K562 (cell line): ENCODE measurements at regions not wholly inside any gene's neighbourhood (a gene's known extent, or its start where the extent isn't known, plus 50 kb on each side); places are given as distances from the start of the nearest gene placed in this dataset.

ENCODE experiments used
- ATAC-seq: fragments of 200-7000 bp; cut with Tn5 transposase; 3 replicates; pipeline ENCODE4 v1.9.1; 2020; ENCODE audit warnings: moderate library complexity
- BruUV-seq: library from RNA; stranded (reverse); fragments of 400-500 nt; replicated peaks from 2 replicates; lab custom pipeline; 2021; lab: Mats Ljungman, UMichigan
- CTCF ChIA-PET: fragments of 300-600 bp; formaldehyde crosslinking; extraction: SDS; loops from one replicate; lab custom pipeline; 2021; ENCODE audit warnings: low intra/inter-chr PET ratio; lab: Yijun Ruan, JAX
- POLR2A ChIA-PET: fragments of 300-600, 350-650 bp; sonication (Branson Sonifier 250); formaldehyde crosslinking; extraction: SDS; loops from one replicate; lab custom pipeline; 2021; ENCODE audit warnings: antibody characterized with exemption, inconsistent platforms; lab: Yijun Ruan, JAX
- DNase-seq, 4 experiments: peaks; one replicate each; pipeline versions ENCODE4 v3.0.0 to v3.0.0-alpha.2; 2011 to 2018; ENCODE audit warnings: low spot score in 3 of 4, mixed read lengths in 3 of 4; ENCODE audit errors: extremely low read depth in 1 of 4
- FAIRE-seq: peaks from 2 replicates; lab custom pipeline; 2011; peaks lifted over from hg19 to GRCh38; lab: Jason Lieb, UNC
- H2AFZ ChIP-seq: 2 replicates; pipeline ENCODE4 v1.6.0; 2011; ENCODE audit warnings: low read depth, low read length, control low read depth, inconsistent platforms
- H3K27ac ChIP-seq: fragments of 200-600 bp; 3 replicates; pipeline ENCODE4 v1.8.0; 2011; ENCODE audit warnings: low read depth, mild to moderate bottlenecking, control low read depth, inconsistent platforms, low read length, moderate library complexity, mixed read lengths; ENCODE audit errors: extremely low read depth
- H3K27me3 ChIP-seq, 2 experiments: fragments of 300-600 bp in 1 of 2; 2 replicates in 1 of 2; 3 replicates in 1 of 2; pipeline versions ENCODE4 v1.6.0 to v1.8.0; 2011; ENCODE audit warnings: inconsistent platforms in 2 of 2, low read length in 2 of 2, mild to moderate bottlenecking in 1 of 2, mixed read lengths in 1 of 2, moderate library complexity in 1 of 2; ENCODE audit not compliant: control insufficient read depth in 2 of 2, insufficient read depth in 2 of 2
- H3K36me3 ChIP-seq: fragments of 300-600 bp; 3 replicates; pipeline ENCODE4 v1.8.0; 2011; ENCODE audit warnings: mild to moderate bottlenecking, low read length, inconsistent platforms; ENCODE audit not compliant: control insufficient read depth, insufficient read depth
- H3K4me1 ChIP-seq, 2 experiments: fragments of 200-600 bp in 1 of 2; replicated peaks in 1 of 2; 2 replicates in 1 of 2; 3 replicates in 1 of 2; pipeline versions ENCODE4 v1.5.1 to v1.8.0; 2011; ENCODE audit warnings: inconsistent platforms in 2 of 2, low read length in 2 of 2, mild to moderate bottlenecking in 1 of 2, mixed read lengths in 1 of 2, moderate library complexity in 1 of 2; ENCODE audit not compliant: control insufficient read depth in 2 of 2, insufficient read depth in 2 of 2
- H3K4me2 ChIP-seq: 2 replicates; pipeline ENCODE4 v1.6.1; 2011; ENCODE audit warnings: low read length, control low read depth, inconsistent platforms, mixed read lengths; ENCODE audit not compliant: insufficient read depth
- H3K4me3 ChIP-seq: fragments of 200-600 bp; sonication (generic), shearing (Covaris generic); 2 replicates; pipeline ENCODE4 v1.5.1; 2016; ENCODE audit warnings: control low read depth, inconsistent platforms
- H3K79me2 ChIP-seq: fragments of 200-600 bp; 3 replicates; pipeline ENCODE4 v1.8.0; 2011; ENCODE audit warnings: low read length, inconsistent platforms; ENCODE audit not compliant: control insufficient read depth, insufficient read depth
- H3K9ac ChIP-seq, 2 experiments: 2 replicates each; pipeline versions ENCODE4 v1.6.0 to v1.6.1; 2011; ENCODE audit warnings: low read depth in 2 of 2, low read length in 2 of 2, control low read depth in 1 of 2, inconsistent platforms in 1 of 2, mild to moderate bottlenecking in 1 of 2, mixed read lengths in 1 of 2; ENCODE audit not compliant: insufficient read depth in 1 of 2
- H3K9me1 ChIP-seq: one replicate; pipeline ENCODE4 v1.6.0; 2011; ENCODE audit warnings: inconsistent platforms, mild to moderate bottlenecking, low read length, moderate library complexity; ENCODE audit not compliant: control insufficient read depth, insufficient read depth
- H3K9me3 ChIP-seq: replicated peaks from 2 replicates; pipeline ENCODE4 v1.5.1; 2011; ENCODE audit warnings: low read depth, low read length, inconsistent platforms; ENCODE audit not compliant: control insufficient read depth, insufficient read depth
- H4K20me1 ChIP-seq: replicated peaks from 2 replicates; pipeline ENCODE4 v1.6.1; 2011; ENCODE audit warnings: low read length, inconsistent platforms, mixed read lengths; ENCODE audit not compliant: control insufficient read depth, insufficient read depth
- AFF4 ChIP-seq: sonication (generic); formaldehyde crosslinking; IDR thresholded peaks from 2 replicates; pipeline ENCODE4 v1.8.0; 2023; ENCODE audit warnings: mild to moderate bottlenecking, missing genetic modification reagents
- BCLAF1 ChIP-seq, 2 experiments: fragments of 450-650 bp in 1 of 2; IDR thresholded peaks; 2 replicates each; pipeline ENCODE4 v1.6.1; 2011 to 2017; ENCODE audit warnings: low read depth in 2 of 2, antibody characterized with exemption in 1 of 2, borderline replicate concordance in 1 of 2, low read length in 1 of 2, mild to moderate bottlenecking in 1 of 2, mixed read lengths in 1 of 2; ENCODE audit not compliant: control insufficient read depth in 1 of 2
- CC2D1A ChIP-seq: fragments of 450-650 bp; IDR thresholded peaks from 2 replicates; pipeline ENCODE4 v1.6.1; 2017; ENCODE audit warnings: mild to moderate bottlenecking
- CEBPG ChIP-seq, 3 experiments: fragments of 200-800 bp in 1 of 3; sonication (Bioruptor generic) in 1 of 3; sonication (generic) in 1 of 3; formaldehyde crosslinking in 1 of 3; IDR thresholded peaks in 2 of 3; conservative IDR thresholded peaks in 1 of 3; 2 replicates each; pipeline versions ENCODE4 v1.6.1 to v1.8.0; 2016 to 2022; ENCODE audit warnings: missing compliant biosample characterization in 2 of 3, missing genetic modification characterization in 2 of 3, mild to moderate bottlenecking in 1 of 3, missing genetic modification reagents in 1 of 3
- ETS1 ChIP-seq: conservative IDR thresholded peaks from 2 replicates; pipeline ENCODE4 v1.6.1; 2011; ENCODE audit warnings: low read depth, mild to moderate bottlenecking, low read length; ENCODE audit not compliant: control insufficient read depth
- ETV1 ChIP-seq: fragments of 450-650 bp; conservative IDR thresholded peaks from 2 replicates; pipeline ENCODE4 v1.6.1; 2016; ENCODE audit warnings: missing genetic modification characterization, control low read depth, low read depth, missing compliant biosample characterization
- GATAD2B ChIP-seq: fragments of 450-650 bp; IDR thresholded peaks from 2 replicates; pipeline ENCODE4 v1.6.1; 2017; ENCODE audit warnings: mild to moderate bottlenecking, borderline replicate concordance
- HDAC1 ChIP-seq, 2 experiments: fragments of 450-650 bp; IDR thresholded peaks; 2 replicates each; pipeline ENCODE4 v1.6.1; 2016 to 2017; ENCODE audit warnings: inconsistent platforms in 1 of 2, mild to moderate bottlenecking in 1 of 2, moderate library complexity in 1 of 2
- SP1 ChIP-seq: sonication (generic); formaldehyde crosslinking; IDR thresholded peaks from 2 replicates; pipeline ENCODE4 v1.8.1; 2022; ENCODE audit warnings: mild to moderate bottlenecking, missing genetic modification reagents
- TAF7 ChIP-seq: fragments of 450-650 bp; IDR thresholded peaks from 2 replicates; pipeline ENCODE4 v1.6.1; 2016; ENCODE audit warnings: missing genetic modification characterization, missing compliant biosample characterization
- TEAD4 ChIP-seq, 2 experiments: sonication (generic) in 1 of 2; formaldehyde crosslinking in 1 of 2; IDR thresholded peaks; 2 replicates each; pipeline versions ENCODE4 v1.6.1 to v1.8.0; 2012 to 2022; ENCODE audit warnings: borderline replicate concordance in 1 of 2, inconsistent platforms in 1 of 2, low read length in 1 of 2, mild to moderate bottlenecking in 1 of 2, missing genetic modification reagents in 1 of 2
- ZNF77 ChIP-seq: fragments of 250-450 bp; sonication (Bioruptor Pico); IDR thresholded peaks from 2 replicates; pipeline ENCODE4 v1.5.0; 2020
- WGBS: fragments of 100-300 bp; shearing (Covaris generic); methylation state at CpG from one replicate; pipeline ENCODE4 v1.1.6; 2016; ENCODE audit warnings: low coverage, mixed read lengths; ENCODE audit not compliant: insufficient coverage; ENCODE audit errors: missing lambda C conversion rate; 5-methylcytosine and 5-hydroxymethylcytosine counted together
- in situ Hi-C: fragments of 300-500 bp; cut with MboI; formaldehyde crosslinking; loops from 4 replicates; pipeline ENCODE4 v1.15.0; 2018; ENCODE audit warnings: inconsistent platforms, mixed read lengths
- intact Hi-C: fragments of 100-400 bp; cut with micrococcal nuclease; formaldehyde crosslinking; loops from 2 replicates; pipeline ENCODE4 v1.14.2; 2022

- DNase-seq (no peak), FAIRE-seq (no peak), ATAC-seq (no peak)
- H4K20me1 ChIP-seq: no peaks in the 10 kb centered on the region
- no peaks in the 10 kb centered on the region for H3K36me3 ChIP-seq
- in situ Hi-C loops: no loop called here
- H3K27me3 ChIP-seq: no peaks in the 10 kb centered on the region
- ChIA-PET CTCF (no interaction called here), POLR2A (no interaction called here)
- no TSS peak for BruUV-seq
- H3K4me2 ChIP-seq: no peak overlapping the region
- no peaks in the 10 kb centered on the region for H3K4me1 ChIP-seq
- H3K9ac ChIP-seq: no peak overlapping the region
- H3K27ac ChIP-seq: no peak overlapping the region
- no peaks in the 10 kb centered on the region for H3K9me3 ChIP-seq
- no peak overlapping the region for H3K4me3 ChIP-seq
- 3% methylated on average over 2 of the region's 2 CpGs for WGBS
- intact Hi-C loops: no loop called here
- H3K9me1 ChIP-seq: no peaks in the 10 kb centered on the region
- no peaks in the 10 kb centered on the region for H3K79me2 ChIP-seq
- H2AFZ ChIP-seq: no peak overlapping the region
- TF ChIP-seq CC2D1A (no peak), SP1 (no peak), TAF7 (tag) (no peak), BCLAF1 (IDR thresholded peaks at IDR 0.05; ENCODE audit: borderline replicate concordance in 1 of 2, control insufficient read depth in 1 of 2, low read depth in 2 of 2, low read length in 1 of 2) (no peak), ZNF77 (CRISPR knock-in tag) (no peak), AFF4 (CRISPR knock-in tag) (no peak), CEBPG (CRISPR knock-in tag; IDR thresholded peaks at IDR 0.05) (no peak), CEBPG (tag; conservative IDR thresholded peaks at IDR 0.05 in 1 of 2, IDR thresholded peaks at IDR 0.05 in 1 of 2) (no peak), TEAD4 (IDR thresholded peaks at IDR 0.05; ENCODE audit: low read length) (no peak), TEAD4 (CRISPR knock-in tag; IDR thresholded peaks at IDR 0.05; ENCODE audit: borderline replicate concordance) (no peak), ETS1 (no peak), GATAD2B (no peak), ETV1 (no peak), HDAC1 (IDR thresholded peaks at IDR 0.05) (no peak)
These were observed 653.3 kb upstream of the POU3F3 start for GRCh38 chr2:104200533-104201168.
